K562 (cell line): ENCODE measurements at regions not wholly inside any gene's neighbourhood (a gene's known extent, or its start where the extent isn't known, plus 50 kb on each side); places are given as distances from the start of the nearest gene placed in this dataset.

Experiments used
- ATAC-seq: fragments of 200-7000 bp; cut with Tn5 transposase; 3 replicates; pipeline ENCODE4 v1.9.1; 2020; ENCODE audit warnings: moderate library complexity
- BruUV-seq: library from RNA; stranded (reverse); fragments of 400-500 nt; replicated peaks from 2 replicates; lab custom pipeline; 2021; lab: Mats Ljungman, UMichigan
- CTCF ChIA-PET: fragments of 300-600 bp; formaldehyde crosslinking; extraction: SDS; loops from one replicate; lab custom pipeline; 2021; ENCODE audit warnings: low intra/inter-chr PET ratio; lab: Yijun Ruan, JAX
- POLR2A ChIA-PET: fragments of 300-600, 350-650 bp; sonication (Branson Sonifier 250); formaldehyde crosslinking; extraction: SDS; loops from one replicate; lab custom pipeline; 2021; ENCODE audit warnings: antibody characterized with exemption, inconsistent platforms; lab: Yijun Ruan, JAX
- DNase-seq, 4 experiments: peaks; one replicate each; pipeline versions ENCODE4 v3.0.0 to v3.0.0-alpha.2; 2011 to 2018; ENCODE audit warnings: low spot score in 3 of 4, mixed read lengths in 3 of 4; ENCODE audit errors: extremely low read depth in 1 of 4
- FAIRE-seq: peaks from 2 replicates; lab custom pipeline; 2011; peaks lifted over from hg19 to GRCh38; lab: Jason Lieb, UNC
- H2AFZ ChIP-seq: 2 replicates; pipeline ENCODE4 v1.6.0; 2011; ENCODE audit warnings: low read depth, low read length, control low read depth, inconsistent platforms
- H3K27ac ChIP-seq: fragments of 200-600 bp; 3 replicates; pipeline ENCODE4 v1.8.0; 2011; ENCODE audit warnings: low read depth, mild to moderate bottlenecking, control low read depth, inconsistent platforms, low read length, moderate library complexity, mixed read lengths; ENCODE audit errors: extremely low read depth
- H3K27me3 ChIP-seq, 2 experiments: fragments of 300-600 bp in 1 of 2; 2 replicates in 1 of 2; 3 replicates in 1 of 2; pipeline versions ENCODE4 v1.6.0 to v1.8.0; 2011; ENCODE audit warnings: inconsistent platforms in 2 of 2, low read length in 2 of 2, mild to moderate bottlenecking in 1 of 2, mixed read lengths in 1 of 2, moderate library complexity in 1 of 2; ENCODE audit not compliant: control insufficient read depth in 2 of 2, insufficient read depth in 2 of 2
- H3K36me3 ChIP-seq: fragments of 300-600 bp; 3 replicates; pipeline ENCODE4 v1.8.0; 2011; ENCODE audit warnings: mild to moderate bottlenecking, low read length, inconsistent platforms; ENCODE audit not compliant: control insufficient read depth, insufficient read depth
- H3K4me1 ChIP-seq, 2 experiments: fragments of 200-600 bp in 1 of 2; replicated peaks in 1 of 2; 2 replicates in 1 of 2; 3 replicates in 1 of 2; pipeline versions ENCODE4 v1.5.1 to v1.8.0; 2011; ENCODE audit warnings: inconsistent platforms in 2 of 2, low read length in 2 of 2, mild to moderate bottlenecking in 1 of 2, mixed read lengths in 1 of 2, moderate library complexity in 1 of 2; ENCODE audit not compliant: control insufficient read depth in 2 of 2, insufficient read depth in 2 of 2
- H3K4me2 ChIP-seq: 2 replicates; pipeline ENCODE4 v1.6.1; 2011; ENCODE audit warnings: low read length, control low read depth, inconsistent platforms, mixed read lengths; ENCODE audit not compliant: insufficient read depth
- H3K4me3 ChIP-seq: fragments of 200-600 bp; sonication (generic), shearing (Covaris generic); 2 replicates; pipeline ENCODE4 v1.5.1; 2016; ENCODE audit warnings: control low read depth, inconsistent platforms
- H3K79me2 ChIP-seq: fragments of 200-600 bp; 3 replicates; pipeline ENCODE4 v1.8.0; 2011; ENCODE audit warnings: low read length, inconsistent platforms; ENCODE audit not compliant: control insufficient read depth, insufficient read depth
- H3K9ac ChIP-seq, 2 experiments: 2 replicates each; pipeline versions ENCODE4 v1.6.0 to v1.6.1; 2011; ENCODE audit warnings: low read depth in 2 of 2, low read length in 2 of 2, control low read depth in 1 of 2, inconsistent platforms in 1 of 2, mild to moderate bottlenecking in 1 of 2, mixed read lengths in 1 of 2; ENCODE audit not compliant: insufficient read depth in 1 of 2
- H3K9me1 ChIP-seq: one replicate; pipeline ENCODE4 v1.6.0; 2011; ENCODE audit warnings: inconsistent platforms, mild to moderate bottlenecking, low read length, moderate library complexity; ENCODE audit not compliant: control insufficient read depth, insufficient read depth
- H3K9me3 ChIP-seq: replicated peaks from 2 replicates; pipeline ENCODE4 v1.5.1; 2011; ENCODE audit warnings: low read depth, low read length, inconsistent platforms; ENCODE audit not compliant: control insufficient read depth, insufficient read depth
- H4K20me1 ChIP-seq: replicated peaks from 2 replicates; pipeline ENCODE4 v1.6.1; 2011; ENCODE audit warnings: low read length, inconsistent platforms, mixed read lengths; ENCODE audit not compliant: control insufficient read depth, insufficient read depth
- NFATC3 ChIP-seq: fragments of 450-650 bp; IDR thresholded peaks from 2 replicates; pipeline ENCODE4 v1.6.1; 2017; ENCODE audit warnings: mild to moderate bottlenecking
- RBBP5 ChIP-seq: fragments of 200-600 bp; sonication (generic); IDR thresholded peaks from 2 replicates; pipeline ENCODE4 v1.6.1; 2012; ENCODE audit warnings: borderline replicate concordance, mild to moderate bottlenecking, low read length, control low read depth, inconsistent platforms; ENCODE audit not compliant: insufficient read depth, poor library complexity, severe bottlenecking
- STAG1 ChIP-seq: sonication (generic); formaldehyde crosslinking; IDR thresholded peaks from 2 replicates; pipeline ENCODE4 v1.5.0; 2020; ENCODE audit warnings: missing genetic modification reagents, borderline replicate concordance
- ZNF431 ChIP-seq: sonication (generic); formaldehyde crosslinking; IDR thresholded peaks from 2 replicates; pipeline ENCODE4 v1.8.0; 2022; ENCODE audit warnings: mild to moderate bottlenecking, missing genetic modification reagents
- WGBS: fragments of 100-300 bp; shearing (Covaris generic); methylation state at CpG from one replicate; pipeline ENCODE4 v1.1.6; 2016; ENCODE audit warnings: low coverage, mixed read lengths; ENCODE audit not compliant: insufficient coverage; ENCODE audit errors: missing lambda C conversion rate; 5-methylcytosine and 5-hydroxymethylcytosine counted together
- in situ Hi-C: fragments of 300-500 bp; cut with MboI; formaldehyde crosslinking; loops from 4 replicates; pipeline ENCODE4 v1.15.0; 2018; ENCODE audit warnings: inconsistent platforms, mixed read lengths
- intact Hi-C: fragments of 100-400 bp; cut with micrococcal nuclease; formaldehyde crosslinking; loops from 2 replicates; pipeline ENCODE4 v1.14.2; 2022

DNA sequence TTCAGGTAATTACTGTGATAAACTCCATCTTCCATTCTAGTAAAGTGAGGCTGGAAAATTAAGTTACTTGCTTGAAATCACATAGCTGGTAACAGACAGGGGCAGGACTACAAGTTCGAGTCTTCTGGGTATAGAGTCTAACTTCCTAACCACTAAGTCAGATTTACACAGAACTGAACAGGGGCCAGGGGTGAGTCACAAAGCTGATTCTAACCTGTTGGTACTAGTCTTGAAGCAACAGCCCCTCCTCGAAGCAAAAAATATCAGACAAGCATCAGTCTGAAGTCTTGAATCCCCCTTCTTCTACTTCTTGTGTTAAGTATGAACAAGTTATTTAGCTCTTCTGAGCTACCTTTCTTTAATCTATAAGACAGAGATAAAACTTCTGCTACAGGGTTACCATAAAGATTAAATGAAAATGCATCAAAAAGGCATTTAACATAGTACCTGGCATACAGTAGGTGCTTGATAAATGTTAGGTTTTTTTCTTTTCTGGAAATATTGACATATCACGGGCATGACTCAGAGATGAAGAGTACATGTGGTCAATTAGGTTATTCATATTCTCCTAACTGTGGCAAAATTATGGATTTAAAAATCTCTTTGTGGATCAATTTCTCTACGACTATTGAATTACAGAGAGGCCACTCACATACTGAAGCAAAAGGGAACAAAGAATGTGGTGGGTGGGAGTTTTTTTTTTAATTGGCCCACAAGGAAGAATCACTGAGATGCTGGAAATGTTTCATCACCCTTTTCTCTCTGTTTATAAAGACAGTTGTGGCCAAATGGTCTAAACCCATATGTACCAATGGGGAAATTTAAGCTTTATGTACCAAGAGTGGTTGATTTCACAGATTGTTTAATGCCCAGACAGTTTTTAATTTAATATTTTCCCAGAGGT, 266.9 kb upstream of the DYNLRB2 start:
- FAIRE-seq, result no peak
- H3K9ac ChIP-seq, result no peak overlapping the region
- no peaks in the 10 kb centered on the region for H3K4me1 ChIP-seq
- no peaks in the 10 kb centered on the region for H3K36me3 ChIP-seq
- no peak overlapping the region for H3K4me3 ChIP-seq
- no peak overlapping the region for H3K4me2 ChIP-seq
- no peak for DNase-seq
- no peak overlapping the region for H3K27ac ChIP-seq
- POLR2A ChIA-PET, result no interaction called here
- H3K9me1 ChIP-seq, result no peaks in the 10 kb centered on the region
- no TSS peak for BruUV-seq
- CTCF ChIA-PET, result no interaction called here
- 0 out of 5 replicates have a peak, but pooled peaks cover 0 to 3% of the 10 kb centered on the region in 2 experiments for H3K27me3 ChIP-seq
- intact Hi-C loops (loop anchor here (10.0 kb wide), 1 partner anchor 191 kb away; no protein-coding TSS in a partner anchor), in situ Hi-C loops (no loop called here)
- TF ChIP-seq RBBP5 (no peak), STAG1 (no peak), ZNF431 (CRISPR knock-in tag) (no peak), NFATC3 (no peak)
- no peaks in the 10 kb centered on the region for H3K9me3 ChIP-seq
- H2AFZ ChIP-seq, result no peak overlapping the region
- 0% methylated on average over 4 of the region's 4 CpGs for WGBS
- no peaks in the 10 kb centered on the region for H4K20me1 ChIP-seq
- no peaks in the 10 kb centered on the region for H3K79me2 ChIP-seq
- ATAC-seq, result no peak
